K562 (cell line): ENCODE measurements at regions not wholly inside any gene's neighbourhood (a gene's known extent, or its start where the extent isn't known, plus 50 kb on each side); places are given as distances from the start of the nearest gene placed in this dataset.

ENCODE experiments used
- ATAC-seq: fragments of 200-7000 bp; cut with Tn5 transposase; 3 replicates; pipeline ENCODE4 v1.9.1; 2020; ENCODE audit warnings: moderate library complexity
- BruUV-seq: library from RNA; stranded (reverse); fragments of 400-500 nt; replicated peaks from 2 replicates; lab custom pipeline; 2021; lab: Mats Ljungman, UMichigan
- CTCF ChIA-PET: fragments of 300-600 bp; formaldehyde crosslinking; extraction: SDS; loops from one replicate; lab custom pipeline; 2021; ENCODE audit warnings: low intra/inter-chr PET ratio; lab: Yijun Ruan, JAX
- POLR2A ChIA-PET: fragments of 300-600, 350-650 bp; sonication (Branson Sonifier 250); formaldehyde crosslinking; extraction: SDS; loops from one replicate; lab custom pipeline; 2021; ENCODE audit warnings: antibody characterized with exemption, inconsistent platforms; lab: Yijun Ruan, JAX
- DNase-seq, 4 experiments: peaks; one replicate each; pipeline versions ENCODE4 v3.0.0 to v3.0.0-alpha.2; 2011 to 2018; ENCODE audit warnings: low spot score in 3 of 4, mixed read lengths in 3 of 4; ENCODE audit errors: extremely low read depth in 1 of 4
- FAIRE-seq: peaks from 2 replicates; lab custom pipeline; 2011; peaks lifted over from hg19 to GRCh38; lab: Jason Lieb, UNC
- H2AFZ ChIP-seq: 2 replicates; pipeline ENCODE4 v1.6.0; 2011; ENCODE audit warnings: low read depth, low read length, control low read depth, inconsistent platforms
- H3K27ac ChIP-seq: fragments of 200-600 bp; 3 replicates; pipeline ENCODE4 v1.8.0; 2011; ENCODE audit warnings: low read depth, mild to moderate bottlenecking, control low read depth, inconsistent platforms, low read length, moderate library complexity, mixed read lengths; ENCODE audit errors: extremely low read depth
- H3K27me3 ChIP-seq, 2 experiments: fragments of 300-600 bp in 1 of 2; 2 replicates in 1 of 2; 3 replicates in 1 of 2; pipeline versions ENCODE4 v1.6.0 to v1.8.0; 2011; ENCODE audit warnings: inconsistent platforms in 2 of 2, low read length in 2 of 2, mild to moderate bottlenecking in 1 of 2, mixed read lengths in 1 of 2, moderate library complexity in 1 of 2; ENCODE audit not compliant: control insufficient read depth in 2 of 2, insufficient read depth in 2 of 2
- H3K36me3 ChIP-seq: fragments of 300-600 bp; 3 replicates; pipeline ENCODE4 v1.8.0; 2011; ENCODE audit warnings: mild to moderate bottlenecking, low read length, inconsistent platforms; ENCODE audit not compliant: control insufficient read depth, insufficient read depth
- H3K4me1 ChIP-seq, 2 experiments: fragments of 200-600 bp in 1 of 2; replicated peaks in 1 of 2; 2 replicates in 1 of 2; 3 replicates in 1 of 2; pipeline versions ENCODE4 v1.5.1 to v1.8.0; 2011; ENCODE audit warnings: inconsistent platforms in 2 of 2, low read length in 2 of 2, mild to moderate bottlenecking in 1 of 2, mixed read lengths in 1 of 2, moderate library complexity in 1 of 2; ENCODE audit not compliant: control insufficient read depth in 2 of 2, insufficient read depth in 2 of 2
- H3K4me2 ChIP-seq: 2 replicates; pipeline ENCODE4 v1.6.1; 2011; ENCODE audit warnings: low read length, control low read depth, inconsistent platforms, mixed read lengths; ENCODE audit not compliant: insufficient read depth
- H3K4me3 ChIP-seq: fragments of 200-600 bp; sonication (generic), shearing (Covaris generic); 2 replicates; pipeline ENCODE4 v1.5.1; 2016; ENCODE audit warnings: control low read depth, inconsistent platforms
- H3K79me2 ChIP-seq: fragments of 200-600 bp; 3 replicates; pipeline ENCODE4 v1.8.0; 2011; ENCODE audit warnings: low read length, inconsistent platforms; ENCODE audit not compliant: control insufficient read depth, insufficient read depth
- H3K9ac ChIP-seq, 2 experiments: 2 replicates each; pipeline versions ENCODE4 v1.6.0 to v1.6.1; 2011; ENCODE audit warnings: low read depth in 2 of 2, low read length in 2 of 2, control low read depth in 1 of 2, inconsistent platforms in 1 of 2, mild to moderate bottlenecking in 1 of 2, mixed read lengths in 1 of 2; ENCODE audit not compliant: insufficient read depth in 1 of 2
- H3K9me1 ChIP-seq: one replicate; pipeline ENCODE4 v1.6.0; 2011; ENCODE audit warnings: inconsistent platforms, mild to moderate bottlenecking, low read length, moderate library complexity; ENCODE audit not compliant: control insufficient read depth, insufficient read depth
- H3K9me3 ChIP-seq: replicated peaks from 2 replicates; pipeline ENCODE4 v1.5.1; 2011; ENCODE audit warnings: low read depth, low read length, inconsistent platforms; ENCODE audit not compliant: control insufficient read depth, insufficient read depth
- H4K20me1 ChIP-seq: replicated peaks from 2 replicates; pipeline ENCODE4 v1.6.1; 2011; ENCODE audit warnings: low read length, inconsistent platforms, mixed read lengths; ENCODE audit not compliant: control insufficient read depth, insufficient read depth
- CTBP1 ChIP-seq: fragments of 450-650 bp; IDR thresholded peaks from 2 replicates; pipeline ENCODE4 v1.6.1; 2016; ENCODE audit warnings: borderline replicate concordance
- ZBTB11 ChIP-seq, 3 experiments: fragments of 200-800 bp in 1 of 3; fragments of 250-450 bp in 1 of 3; fragments of 450-650 bp in 1 of 3; sonication (Bioruptor Pico) in 1 of 3; sonication (Bioruptor generic) in 1 of 3; formaldehyde crosslinking in 1 of 3; IDR thresholded peaks; 2 replicates each; pipeline versions ENCODE4 v1.6.1 to v1.8.0; 2016 to 2022; ENCODE audit warnings: mild to moderate bottlenecking in 2 of 3, missing genetic modification characterization in 2 of 3, missing compliant biosample characterization in 1 of 3, moderate library complexity in 1 of 3
- WGBS: fragments of 100-300 bp; shearing (Covaris generic); methylation state at CpG from one replicate; pipeline ENCODE4 v1.1.6; 2016; ENCODE audit warnings: low coverage, mixed read lengths; ENCODE audit not compliant: insufficient coverage; ENCODE audit errors: missing lambda C conversion rate; 5-methylcytosine and 5-hydroxymethylcytosine counted together
- in situ Hi-C: fragments of 300-500 bp; cut with MboI; formaldehyde crosslinking; loops from 4 replicates; pipeline ENCODE4 v1.15.0; 2018; ENCODE audit warnings: inconsistent platforms, mixed read lengths
- intact Hi-C: fragments of 100-400 bp; cut with micrococcal nuclease; formaldehyde crosslinking; loops from 2 replicates; pipeline ENCODE4 v1.14.2; 2022
- TF ChIP-seq, protein P1 (sequence below), 2 experiments: fragments of 450-650 bp in 1 of 2; IDR thresholded peaks; 2 replicates each; pipeline ENCODE4 v1.6.1; 2011 to 2017; ENCODE audit warnings: low read depth in 2 of 2, antibody characterized with exemption in 1 of 2, borderline replicate concordance in 1 of 2, low read length in 1 of 2, mild to moderate bottlenecking in 1 of 2, mixed read lengths in 1 of 2; ENCODE audit not compliant: control insufficient read depth in 1 of 2

DNA sequence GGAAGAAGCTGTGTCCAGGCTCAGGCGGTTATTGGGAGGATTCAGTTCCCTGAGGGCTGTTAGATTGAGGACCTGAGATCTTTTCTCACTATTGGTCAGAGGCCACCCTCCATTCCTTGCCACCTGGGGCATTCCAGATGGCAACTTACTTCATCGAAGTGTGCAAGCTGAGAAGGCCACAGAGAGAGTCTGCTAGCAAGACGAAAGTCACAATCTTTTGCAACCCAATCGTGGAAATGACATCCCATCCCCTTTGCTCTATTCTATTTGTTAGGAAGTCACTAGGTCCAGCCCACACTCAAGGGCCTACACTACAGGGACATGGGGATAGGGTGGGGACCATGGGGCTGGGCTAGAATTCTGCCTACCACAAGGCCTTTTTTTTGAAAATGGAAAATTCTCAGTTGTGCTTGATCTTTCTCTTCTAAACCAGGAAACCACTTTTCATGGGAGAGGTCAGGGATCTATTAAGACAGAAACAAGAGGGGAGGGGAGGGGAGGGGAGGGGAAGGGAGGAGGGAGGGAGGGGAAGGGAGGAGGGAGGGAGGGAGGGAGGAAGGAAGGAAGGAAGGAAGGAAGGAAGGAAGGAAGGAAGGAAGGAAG lies 217.2 kb downstream of the BCAS1 start:
- no peaks in the 10 kb centered on the region for H3K79me2 ChIP-seq
- ATAC-seq (no peak), FAIRE-seq (no peak), DNase-seq (no peak)
- H3K4me2 ChIP-seq, result no peak overlapping the region
- H3K36me3 ChIP-seq, result no peaks in the 10 kb centered on the region
- no peaks in the 10 kb centered on the region for H3K9me1 ChIP-seq
- H4K20me1 ChIP-seq, result no peaks in the 10 kb centered on the region
- no peak overlapping the region for H2AFZ ChIP-seq
- no TSS peak for BruUV-seq
- ChIA-PET CTCF (no interaction called here), POLR2A (no interaction called here)
- H3K27ac ChIP-seq, result no peak overlapping the region
- intact Hi-C loops, result no loop called here
- no peaks in the 10 kb centered on the region for H3K9me3 ChIP-seq
- H3K4me3 ChIP-seq, result no peak overlapping the region
- H3K4me1 ChIP-seq, result peaks cover 0 to 2% of the 10 kb centered on the region in 2 experiments; a peak in 3 of 5 replicates
- TF ChIP-seq ZBTB11 (CRISPR knock-in tag; IDR thresholded peaks at IDR 0.05) (peak in 1 of 3 experiments; percentile 92; a peak in 2 of 6 replicates), CTBP1 (no peak)
- TF ChIP-seq, protein P1, sequence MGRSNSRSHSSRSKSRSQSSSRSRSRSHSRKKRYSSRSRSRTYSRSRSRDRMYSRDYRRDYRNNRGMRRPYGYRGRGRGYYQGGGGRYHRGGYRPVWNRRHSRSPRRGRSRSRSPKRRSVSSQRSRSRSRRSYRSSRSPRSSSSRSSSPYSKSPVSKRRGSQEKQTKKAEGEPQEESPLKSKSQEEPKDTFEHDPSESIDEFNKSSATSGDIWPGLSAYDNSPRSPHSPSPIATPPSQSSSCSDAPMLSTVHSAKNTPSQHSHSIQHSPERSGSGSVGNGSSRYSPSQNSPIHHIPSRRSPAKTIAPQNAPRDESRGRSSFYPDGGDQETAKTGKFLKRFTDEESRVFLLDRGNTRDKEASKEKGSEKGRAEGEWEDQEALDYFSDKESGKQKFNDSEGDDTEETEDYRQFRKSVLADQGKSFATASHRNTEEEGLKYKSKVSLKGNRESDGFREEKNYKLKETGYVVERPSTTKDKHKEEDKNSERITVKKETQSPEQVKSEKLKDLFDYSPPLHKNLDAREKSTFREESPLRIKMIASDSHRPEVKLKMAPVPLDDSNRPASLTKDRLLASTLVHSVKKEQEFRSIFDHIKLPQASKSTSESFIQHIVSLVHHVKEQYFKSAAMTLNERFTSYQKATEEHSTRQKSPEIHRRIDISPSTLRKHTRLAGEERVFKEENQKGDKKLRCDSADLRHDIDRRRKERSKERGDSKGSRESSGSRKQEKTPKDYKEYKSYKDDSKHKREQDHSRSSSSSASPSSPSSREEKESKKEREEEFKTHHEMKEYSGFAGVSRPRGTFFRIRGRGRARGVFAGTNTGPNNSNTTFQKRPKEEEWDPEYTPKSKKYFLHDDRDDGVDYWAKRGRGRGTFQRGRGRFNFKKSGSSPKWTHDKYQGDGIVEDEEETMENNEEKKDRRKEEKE (IDR thresholded peaks at IDR 0.05; ENCODE audit: borderline replicate concordance in 1 of 2, control insufficient read depth in 1 of 2, low read depth in 2 of 2, low read length in 1 of 2), result peak in 1 of 2 experiments; percentile 6; a peak in 1 of 4 replicates
- in situ Hi-C loops, result no loop called here
- 48% methylated on average over 4 of the region's 4 CpGs for WGBS
- no peak overlapping the region for H3K9ac ChIP-seq
- H3K27me3 ChIP-seq, result no peaks in the 10 kb centered on the region
